Suppressor macrophage treated with lipopolysaccharide for 4 hours (primary cell): ENCODE measurements at regions not wholly inside any gene's neighbourhood (a gene's known extent, or its start where the extent isn't known, plus 50 kb on each side); places are given as distances from the start of the nearest gene placed in this dataset.

ENCODE experiments used
- DNase-seq: peaks from one replicate; pipeline ENCODE4 v3.0.0-alpha.2; 2020

GRCh38 chr5:137567226-137567625 is 68.1 kb upstream of the SPOCK1 start:
- no peak for DNase-seq

GRCh38 chr5:137566780-137567179 is 67.7 kb upstream of the SPOCK1 start:
- peak; percentile 39 for DNase-seq

- no peak for DNase-seq
Observed at GRCh38 chr5:137566118-137566541, 67.0 kb upstream of the SPOCK1 start.

GRCh38 chr5:137565450-137565849 is 66.3 kb upstream of the SPOCK1 start:
- no peak for DNase-seq

GRCh38 chr5:137564398-137564961 is 65.4 kb upstream of the SPOCK1 start:
- DNase-seq = peak; percentile 46

- peak; percentile 49 for DNase-seq
Observed at GRCh38 chr5:137563646-137564397, 64.7 kb upstream of the SPOCK1 start.

GRCh38 chr5:137563301-137563645 is 64.1 kb upstream of the SPOCK1 start:
- no peak for DNase-seq

- DNase-seq = no peak
Observed at GRCh38 chr5:137561608-137562007, 62.5 kb upstream of the SPOCK1 start.

- no peak for DNase-seq
Observed at GRCh38 chr5:137560420-137560819, 61.3 kb upstream of the SPOCK1 start.
